ENCODE measurements at regions not wholly inside any gene's neighbourhood (a gene's known extent, or its start where the extent isn't known, plus 50 kb on each side); places are given as distances from the start of the nearest gene placed in this dataset.

DNA sequence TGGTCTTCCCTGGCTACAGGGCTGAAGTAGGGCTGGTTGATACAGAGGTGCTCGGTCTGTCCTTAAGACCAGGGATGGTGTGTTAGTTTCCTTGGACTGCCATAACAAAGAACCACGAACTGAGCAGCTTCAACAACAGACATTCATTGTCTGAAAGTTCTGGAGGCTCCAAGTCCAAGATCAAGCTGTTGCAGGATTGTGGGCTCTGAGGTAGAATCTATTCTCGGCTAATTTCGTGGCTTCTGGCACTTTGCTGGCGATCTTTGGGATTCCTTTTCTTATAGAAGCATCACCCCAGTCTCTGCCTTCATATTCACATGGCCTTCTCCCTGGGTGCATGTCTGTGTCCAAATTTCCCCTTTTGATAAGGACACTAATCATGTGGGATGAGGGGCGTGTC is 112.1 kb upstream of the ITGB1 start:
- H3K4me2 ChIP-seq (ENCODE audit: insufficient read depth, insufficient read length, low read length) = no peak overlapping the region
- H3K9ac ChIP-seq (ENCODE audit: extremely low read depth, insufficient read length, low read length) = no peak overlapping the region
- Mint-ChIP-seq H3K27me3 (ENCODE audit: low read depth) (no peaks in the 10 kb centered on the region; the same call in 1 of the 2 replicates), H3K36me3 (ENCODE audit: insufficient read depth in 1 of 3, low read depth in 3 of 3) (peaks cover 2 to 32% (median 9%) of the 10 kb centered on the region in 3 experiments), H3K4me1 (peaks cover 19 to 34% of the 10 kb centered on the region in 2 experiments), H3K27ac (no peak overlapping the region; a peak in 1 of 7 replicates), H3K9me3 (peaks cover 17 to 21% of the 10 kb centered on the region in 2 experiments), H3K4me3 (no peak overlapping the region)
- H4K5ac ChIP-seq (ENCODE audit: insufficient read length, low read depth, low read length) = no peak overlapping the region
- no peak overlapping the region for H2BK120ac ChIP-seq (ENCODE audit: low read depth, low read length, poor library complexity, severe bottlenecking)
- no peak overlapping the region for H3K23ac ChIP-seq (ENCODE audit: insufficient read length, low read depth, low read length)
- no peak overlapping the region for H3K14ac ChIP-seq (ENCODE audit: insufficient read depth, low read length)
- no peak overlapping the region for H4K8ac ChIP-seq (replicated peaks; ENCODE audit: insufficient read length, low read depth, low read length)
- no peak overlapping the region for H2BK12ac ChIP-seq (ENCODE audit: insufficient read length, low read depth, low read length)
- no peak overlapping the region for H2AFZ ChIP-seq (ENCODE audit: low read length)
- H3K4me1 ChIP-seq (ENCODE audit: insufficient read depth, low read length) = no peaks in the 10 kb centered on the region
- TF ChIP-seq, protein P1, sequence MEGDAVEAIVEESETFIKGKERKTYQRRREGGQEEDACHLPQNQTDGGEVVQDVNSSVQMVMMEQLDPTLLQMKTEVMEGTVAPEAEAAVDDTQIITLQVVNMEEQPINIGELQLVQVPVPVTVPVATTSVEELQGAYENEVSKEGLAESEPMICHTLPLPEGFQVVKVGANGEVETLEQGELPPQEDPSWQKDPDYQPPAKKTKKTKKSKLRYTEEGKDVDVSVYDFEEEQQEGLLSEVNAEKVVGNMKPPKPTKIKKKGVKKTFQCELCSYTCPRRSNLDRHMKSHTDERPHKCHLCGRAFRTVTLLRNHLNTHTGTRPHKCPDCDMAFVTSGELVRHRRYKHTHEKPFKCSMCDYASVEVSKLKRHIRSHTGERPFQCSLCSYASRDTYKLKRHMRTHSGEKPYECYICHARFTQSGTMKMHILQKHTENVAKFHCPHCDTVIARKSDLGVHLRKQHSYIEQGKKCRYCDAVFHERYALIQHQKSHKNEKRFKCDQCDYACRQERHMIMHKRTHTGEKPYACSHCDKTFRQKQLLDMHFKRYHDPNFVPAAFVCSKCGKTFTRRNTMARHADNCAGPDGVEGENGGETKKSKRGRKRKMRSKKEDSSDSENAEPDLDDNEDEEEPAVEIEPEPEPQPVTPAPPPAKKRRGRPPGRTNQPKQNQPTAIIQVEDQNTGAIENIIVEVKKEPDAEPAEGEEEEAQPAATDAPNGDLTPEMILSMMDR (conservative IDR thresholded peaks at IDR 0.05) = no peak
- no peak overlapping the region for H2BK5ac ChIP-seq (ENCODE audit: insufficient read length, low read length)
- H2AK5ac ChIP-seq (ENCODE audit: insufficient read length, low read length) = no peak overlapping the region
- H4K91ac ChIP-seq (ENCODE audit: insufficient read length, low read depth, low read length) = no peak overlapping the region
- H3K27me3 ChIP-seq (ENCODE audit: insufficient read depth, low read length) = no peaks in the 10 kb centered on the region
- DNase-seq = no peak
- no peaks in the 10 kb centered on the region for H3K79me1 ChIP-seq (ENCODE audit: insufficient read depth, low read depth, low read length, poor library complexity, severe bottlenecking)
- H2BK15ac ChIP-seq (ENCODE audit: low read depth, low read length) = no peak overlapping the region
- no peaks in the 10 kb centered on the region for H3K9me3 ChIP-seq (ENCODE audit: control insufficient read depth, low read depth, low read length)
- H2BK20ac ChIP-seq (ENCODE audit: low read depth, low read length, poor library complexity, severe bottlenecking) = no peak overlapping the region
- H4K20me1 ChIP-seq (ENCODE audit: control insufficient read depth, insufficient read depth, insufficient read length) = no peaks in the 10 kb centered on the region
- no peak overlapping the region for H3K18ac ChIP-seq (ENCODE audit: insufficient read length, low read depth, low read length)
- H3T11ph ChIP-seq (ENCODE audit: low read length) = no peak overlapping the region
- no CpG with 5 or more reads among the region's 6 CpGs for WGBS (ENCODE audit: extremely low coverage, insufficient read length, low lambda C conversion rate)
- H3K56ac ChIP-seq (ENCODE audit: insufficient read length, low read depth, low read length) = no peak overlapping the region
- H3K27ac ChIP-seq (ENCODE audit: insufficient read length, low read depth, low read length) = no peak overlapping the region
- H3K4ac ChIP-seq (ENCODE audit: low read depth, low read length) = no peak overlapping the region
- no peaks in the 10 kb centered on the region for H3K23me2 ChIP-seq (ENCODE audit: insufficient read length, low read depth, low read length, poor library complexity, severe bottlenecking)
- no peaks in the 10 kb centered on the region for H3K79me2 ChIP-seq (ENCODE audit: insufficient read depth, low read length)

All from H9 (cell line).